ENCODE measurements at regions not wholly inside any gene's neighbourhood (a gene's known extent, or its start where the extent isn't known, plus 50 kb on each side); places are given as distances from the start of the nearest gene placed in this dataset.

DNA sequence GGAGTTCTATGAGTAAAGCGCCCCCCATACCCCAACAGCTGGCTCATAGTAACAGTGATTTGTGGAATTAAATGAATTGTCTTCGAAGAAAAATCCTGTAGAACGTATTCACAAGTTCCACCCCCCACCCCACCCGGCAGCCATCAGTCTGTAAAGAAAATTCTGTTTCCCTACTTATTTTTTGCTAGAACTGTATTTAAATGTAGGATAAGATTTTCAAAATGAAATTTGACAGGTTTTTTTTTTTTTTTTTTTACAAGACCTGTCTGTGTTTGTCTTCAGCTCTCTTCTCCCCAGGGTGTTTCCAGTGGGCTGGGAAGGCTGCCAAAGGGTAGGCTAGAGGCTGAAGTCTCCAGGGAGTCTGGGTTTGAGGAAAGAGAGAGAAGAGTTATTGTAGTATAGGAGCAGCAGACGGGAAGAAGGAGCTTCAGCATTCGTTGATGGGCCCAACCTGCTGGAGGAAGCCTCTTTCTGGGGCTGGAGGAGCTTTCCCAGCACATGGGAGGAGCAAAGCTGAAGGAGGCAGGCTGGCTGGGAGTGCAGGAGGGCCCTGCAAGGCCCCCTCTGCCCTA lies 130.6 kb upstream of the SEMA6D start:
- no peak for TF ChIP-seq POLR2A (IDR thresholded peaks at IDR 0.05; ENCODE audit: low read depth, low read length)
- no peak for TF ChIP-seq TAF1 (IDR thresholded peaks at IDR 0.05; ENCODE audit: borderline replicate concordance, low read depth, low read length)

All from GM12892 (cell line).